ENCODE measurements at regions not wholly inside any gene's neighbourhood (a gene's known extent, or its start where the extent isn't known, plus 50 kb on each side); places are given as distances from the start of the nearest gene placed in this dataset.

DNA sequence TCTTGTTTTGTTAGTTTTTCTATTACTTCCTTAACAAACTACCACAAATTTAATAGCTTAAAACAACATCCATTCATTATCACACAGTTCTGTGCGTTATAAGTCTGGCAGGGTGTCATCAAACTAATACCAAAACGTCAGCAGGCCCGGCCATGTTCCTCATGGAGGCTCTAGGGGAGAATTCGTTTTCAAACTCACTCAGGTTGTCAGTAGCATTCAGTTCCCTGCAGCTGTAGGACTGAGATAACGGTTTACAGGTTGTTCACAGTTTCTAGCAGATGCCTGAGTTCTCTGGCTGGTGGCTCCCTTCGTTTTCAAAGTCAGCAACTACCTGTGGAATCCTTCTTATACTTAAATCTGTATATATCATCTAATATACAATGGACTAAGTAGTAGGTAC, 72.5 kb upstream of the PRSS16 start:
- peaks cover 0 to 17% (median 3%) of the 10 kb centered on the region in 4 donors for H3K4me1 ChIP-seq
- no peaks in the 10 kb centered on the region for H3K36me3 ChIP-seq
- no peak overlapping the region for H3K4me3 ChIP-seq
- intact Hi-C loops (cut with DNase I; ENCODE audit: low total_unique reads) (no loop called here), in situ Hi-C loops (cut with MboI; ENCODE audit: low pct_ligation_motif_present in 1 of 4, low pct_unique_long_range_greater_than_20kb in 1 of 4, low sequenced_read_pairs in 3 of 4) (loop anchor here (10.0 to 25.0 kb wide), 7 partner anchors 300 to 1187 kb away; partner anchors contain the start of genes ZKSCAN3 (in 1 of the 4), ZNF184 (in 1 of the 4) and ZSCAN31 (in 1 of the 4))
- no peak for DNase-seq
- H3K27me3 ChIP-seq: no peaks in the 10 kb centered on the region
- H3K27ac ChIP-seq: no peak overlapping the region
- TF ChIP-seq POLR2A (IDR thresholded peaks at IDR 0.05) (no peak), EP300 (IDR thresholded peaks at IDR 0.05; ENCODE audit: low read depth) (no peak), POLR2AphosphoS5 (IDR thresholded peaks at IDR 0.05) (no peak)
- TF ChIP-seq, protein P1, sequence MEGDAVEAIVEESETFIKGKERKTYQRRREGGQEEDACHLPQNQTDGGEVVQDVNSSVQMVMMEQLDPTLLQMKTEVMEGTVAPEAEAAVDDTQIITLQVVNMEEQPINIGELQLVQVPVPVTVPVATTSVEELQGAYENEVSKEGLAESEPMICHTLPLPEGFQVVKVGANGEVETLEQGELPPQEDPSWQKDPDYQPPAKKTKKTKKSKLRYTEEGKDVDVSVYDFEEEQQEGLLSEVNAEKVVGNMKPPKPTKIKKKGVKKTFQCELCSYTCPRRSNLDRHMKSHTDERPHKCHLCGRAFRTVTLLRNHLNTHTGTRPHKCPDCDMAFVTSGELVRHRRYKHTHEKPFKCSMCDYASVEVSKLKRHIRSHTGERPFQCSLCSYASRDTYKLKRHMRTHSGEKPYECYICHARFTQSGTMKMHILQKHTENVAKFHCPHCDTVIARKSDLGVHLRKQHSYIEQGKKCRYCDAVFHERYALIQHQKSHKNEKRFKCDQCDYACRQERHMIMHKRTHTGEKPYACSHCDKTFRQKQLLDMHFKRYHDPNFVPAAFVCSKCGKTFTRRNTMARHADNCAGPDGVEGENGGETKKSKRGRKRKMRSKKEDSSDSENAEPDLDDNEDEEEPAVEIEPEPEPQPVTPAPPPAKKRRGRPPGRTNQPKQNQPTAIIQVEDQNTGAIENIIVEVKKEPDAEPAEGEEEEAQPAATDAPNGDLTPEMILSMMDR (IDR thresholded peaks at IDR 0.05): no peak
- H3K9me3 ChIP-seq: no peaks in the 10 kb centered on the region
- WGBS, 2 donors (ENCODE audit: low coverage in 1 of 2): 64 to 80% methylated on average over 5 to 6 of the region's 6 CpGs

DNA sequence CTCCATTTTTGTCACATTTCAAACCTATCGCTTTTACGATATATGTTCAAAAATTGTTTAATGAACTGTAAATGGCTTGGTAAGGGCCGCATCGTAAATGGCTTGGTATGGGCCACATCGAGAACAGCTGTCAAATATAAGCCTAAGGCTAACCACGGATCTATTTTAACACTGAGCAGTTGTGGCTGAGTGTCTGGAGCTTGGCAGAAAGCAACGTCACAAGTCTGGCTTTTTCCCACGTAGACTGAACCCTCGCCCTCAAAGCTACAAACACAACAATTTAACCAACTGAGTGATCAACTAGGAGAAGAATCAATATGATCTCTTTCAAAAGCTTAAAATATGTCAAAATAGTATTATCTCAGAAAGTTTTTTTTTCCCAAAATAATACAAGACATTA, 71.4 kb upstream of the PRSS16 start:
- Histone ChIP-seq H3K4me3 (peak overlapping the region in 1 of 4 donors; percentile 93), H3K9me3 (no peaks in the 10 kb centered on the region), H3K27ac (no peak overlapping the region), H3K4me1 (peaks cover 0 to 17% (median 3%) of the 10 kb centered on the region in 4 donors), H3K27me3 (no peaks in the 10 kb centered on the region), H3K36me3 (no peaks in the 10 kb centered on the region)
- intact Hi-C loops (cut with DNase I; ENCODE audit: low total_unique reads): no loop called here
- in situ Hi-C loops (cut with MboI; ENCODE audit: low pct_ligation_motif_present in 1 of 4, low pct_unique_long_range_greater_than_20kb in 1 of 4, low sequenced_read_pairs in 3 of 4): loop anchor here (10.0 to 25.0 kb wide), 5 partner anchors 299 to 1186 kb away; partner anchors contain the start of gene ZNF184 (in 1 of the 4)
- TF ChIP-seq EP300 (IDR thresholded peaks at IDR 0.05; ENCODE audit: low read depth) (no peak), POLR2AphosphoS5 (IDR thresholded peaks at IDR 0.05) (no peak), POLR2A (IDR thresholded peaks at IDR 0.05) (no peak)
- TF ChIP-seq, protein P1 (IDR thresholded peaks at IDR 0.05): no peak
- no peak for DNase-seq
- 36 to 54% methylated on average over 7 to 9 of the region's 9 CpGs for WGBS, 2 donors (ENCODE audit: low coverage in 1 of 2)

GRCh38 chr6:27176523-27177484, 70.7 kb upstream of the PRSS16 start:
- intact Hi-C loops (cut with DNase I; ENCODE audit: low total_unique reads): no loop called here
- 2% methylated on average over 37 to 38 of the region's 38 CpGs for WGBS, 2 donors (ENCODE audit: low coverage in 1 of 2)
- in situ Hi-C loops (cut with MboI; ENCODE audit: low pct_ligation_motif_present in 1 of 4, low pct_unique_long_range_greater_than_20kb in 1 of 4, low sequenced_read_pairs in 3 of 4): loop anchor here (10.0 to 25.0 kb wide), 5 partner anchors 298 to 1185 kb away; partner anchors contain the start of gene ZNF184 (in 1 of the 4)

More at GRCh38 chr6:27176523-27177484, 70.7 kb upstream of the PRSS16 start:
- TF ChIP-seq POLR2A (IDR thresholded peaks at IDR 0.05) (no peak), EP300 (IDR thresholded peaks at IDR 0.05; ENCODE audit: low read depth) (no peak), POLR2AphosphoS5 (IDR thresholded peaks at IDR 0.05) (no peak)
- TF ChIP-seq, protein P1 (IDR thresholded peaks at IDR 0.05): no peak
- peak overlapping the region; percentile 80 to 96 (median 88) for H3K4me3 ChIP-seq
- peaks cover 0 to 17% (median 3%) of the 10 kb centered on the region in 4 donors for H3K4me1 ChIP-seq
- no peaks in the 10 kb centered on the region for H3K36me3 ChIP-seq
- H3K9me3 ChIP-seq: no peaks in the 10 kb centered on the region
- peak; percentile 74 for DNase-seq
- H3K27me3 ChIP-seq: no peaks in the 10 kb centered on the region
- H3K27ac ChIP-seq: peak overlapping the region; percentile 91 to 96 (median 92)

All from transverse colon (tissue), 4 donors.